ENCODE measurements at regions not wholly inside any gene's neighbourhood (a gene's known extent, or its start where the extent isn't known, plus 50 kb on each side); places are given as distances from the start of the nearest gene placed in this dataset.

DNA sequence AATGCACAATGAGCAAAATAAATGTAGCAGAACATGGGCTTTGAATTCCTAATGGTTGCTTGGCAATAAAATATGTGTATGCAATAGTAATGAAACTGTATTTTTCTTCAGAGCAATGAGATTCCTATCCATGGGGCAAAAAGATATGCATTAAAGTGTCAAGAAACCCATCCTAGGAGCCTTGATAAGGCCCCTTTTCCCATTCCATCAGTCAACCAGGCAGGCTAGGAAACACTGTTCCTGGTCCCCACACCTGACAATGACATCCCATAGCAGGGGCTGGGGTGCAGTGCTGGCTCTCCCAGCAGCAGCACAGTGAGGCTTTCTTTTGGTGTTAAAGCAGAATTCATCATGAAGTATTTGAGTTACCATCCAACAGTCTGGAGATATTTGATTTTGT is 113.3 kb upstream of the AGTR1 start:
- no peaks in the 10 kb centered on the region for H3K4me1 Mint-ChIP-seq (ENCODE audit: low read depth, unreplicated experiment)
- TF ChIP-seq, protein P1, sequence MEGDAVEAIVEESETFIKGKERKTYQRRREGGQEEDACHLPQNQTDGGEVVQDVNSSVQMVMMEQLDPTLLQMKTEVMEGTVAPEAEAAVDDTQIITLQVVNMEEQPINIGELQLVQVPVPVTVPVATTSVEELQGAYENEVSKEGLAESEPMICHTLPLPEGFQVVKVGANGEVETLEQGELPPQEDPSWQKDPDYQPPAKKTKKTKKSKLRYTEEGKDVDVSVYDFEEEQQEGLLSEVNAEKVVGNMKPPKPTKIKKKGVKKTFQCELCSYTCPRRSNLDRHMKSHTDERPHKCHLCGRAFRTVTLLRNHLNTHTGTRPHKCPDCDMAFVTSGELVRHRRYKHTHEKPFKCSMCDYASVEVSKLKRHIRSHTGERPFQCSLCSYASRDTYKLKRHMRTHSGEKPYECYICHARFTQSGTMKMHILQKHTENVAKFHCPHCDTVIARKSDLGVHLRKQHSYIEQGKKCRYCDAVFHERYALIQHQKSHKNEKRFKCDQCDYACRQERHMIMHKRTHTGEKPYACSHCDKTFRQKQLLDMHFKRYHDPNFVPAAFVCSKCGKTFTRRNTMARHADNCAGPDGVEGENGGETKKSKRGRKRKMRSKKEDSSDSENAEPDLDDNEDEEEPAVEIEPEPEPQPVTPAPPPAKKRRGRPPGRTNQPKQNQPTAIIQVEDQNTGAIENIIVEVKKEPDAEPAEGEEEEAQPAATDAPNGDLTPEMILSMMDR (IDR thresholded peaks at IDR 0.05; ENCODE audit: partially characterized antibody, unreplicated experiment): no peak
- no peaks in the 10 kb centered on the region for H3K36me3 Mint-ChIP-seq (ENCODE audit: unreplicated experiment)
- no peak overlapping the region for H3K4me3 Mint-ChIP-seq (ENCODE audit: unreplicated experiment)
- H3K27ac Mint-ChIP-seq (ENCODE audit: unreplicated experiment): no peak overlapping the region
- no peaks in the 10 kb centered on the region for H3K27me3 Mint-ChIP-seq (ENCODE audit: unreplicated experiment)
- DNase-seq: no peak
- H3K9me3 Mint-ChIP-seq (ENCODE audit: unreplicated experiment): no peaks in the 10 kb centered on the region

DNA sequence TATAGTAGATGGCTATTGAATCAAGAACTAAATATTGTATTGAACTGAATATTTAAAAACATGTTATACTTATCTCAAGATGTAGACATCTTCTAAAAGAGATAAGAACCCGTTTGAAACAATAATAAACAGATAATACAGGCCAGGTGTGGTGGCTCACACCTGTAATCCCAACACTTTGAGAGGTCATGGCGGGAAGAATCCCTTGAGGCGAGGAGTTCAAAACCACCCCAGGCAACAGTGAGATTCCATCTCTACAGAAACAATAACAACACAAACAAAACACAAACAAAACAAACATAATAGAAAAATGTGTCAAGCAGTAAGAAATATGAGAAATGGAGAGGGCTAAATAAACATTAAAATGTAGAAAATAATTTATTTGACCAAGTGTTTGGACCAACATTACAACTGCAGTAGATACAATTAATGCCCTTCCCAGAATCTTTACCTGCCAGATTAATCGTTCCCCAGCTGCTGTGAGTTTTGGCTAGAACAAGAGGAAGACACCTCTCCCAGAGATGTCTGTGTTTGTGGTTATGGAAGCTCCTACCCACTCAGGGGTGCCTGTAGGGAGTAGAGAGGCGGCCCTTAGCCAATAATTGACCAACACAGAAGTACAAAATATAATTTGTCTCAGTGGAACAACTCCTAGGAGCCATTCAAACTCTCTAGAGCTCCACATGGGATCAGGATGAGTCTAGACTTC is 111.9 kb upstream of the AGTR1 start:
- Mint-ChIP-seq H3K4me3 (ENCODE audit: unreplicated experiment) (no peak overlapping the region), H3K4me1 (ENCODE audit: low read depth, unreplicated experiment) (no peaks in the 10 kb centered on the region), H3K9me3 (ENCODE audit: unreplicated experiment) (no peaks in the 10 kb centered on the region), H3K27me3 (ENCODE audit: unreplicated experiment) (no peaks in the 10 kb centered on the region), H3K27ac (ENCODE audit: unreplicated experiment) (no peak overlapping the region), H3K36me3 (ENCODE audit: unreplicated experiment) (no peaks in the 10 kb centered on the region)
- TF ChIP-seq, protein P1 (IDR thresholded peaks at IDR 0.05; ENCODE audit: partially characterized antibody, unreplicated experiment): no peak
- no peak for DNase-seq

DNA sequence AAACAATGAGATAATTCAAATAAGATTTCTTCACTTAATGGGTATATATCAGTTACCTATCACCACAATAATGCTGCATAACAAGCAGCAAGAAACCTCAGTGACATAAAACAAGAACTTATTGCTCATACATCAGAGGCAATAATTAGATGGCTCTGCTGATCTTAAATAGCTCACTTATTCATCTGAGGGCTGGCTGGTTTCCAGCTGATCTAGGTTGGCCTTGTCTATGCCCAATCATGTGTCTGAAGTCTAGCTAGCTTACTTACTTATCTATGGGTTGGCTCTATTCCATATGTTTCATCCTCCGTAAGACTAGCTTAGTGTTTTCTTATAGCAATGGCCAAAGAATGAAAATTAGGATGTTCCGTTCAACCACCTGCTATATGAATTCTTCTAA is 109.4 kb upstream of the AGTR1 start:
- DNase-seq: no peak
- H3K27me3 Mint-ChIP-seq (ENCODE audit: unreplicated experiment): no peaks in the 10 kb centered on the region
- H3K36me3 Mint-ChIP-seq (ENCODE audit: unreplicated experiment): no peaks in the 10 kb centered on the region
- TF ChIP-seq, protein P1 (IDR thresholded peaks at IDR 0.05; ENCODE audit: partially characterized antibody, unreplicated experiment): no peak
- no peaks in the 10 kb centered on the region for H3K9me3 Mint-ChIP-seq (ENCODE audit: unreplicated experiment)
- no peak overlapping the region for H3K27ac Mint-ChIP-seq (ENCODE audit: unreplicated experiment)
- H3K4me3 Mint-ChIP-seq (ENCODE audit: unreplicated experiment): no peak overlapping the region
- H3K4me1 Mint-ChIP-seq (ENCODE audit: low read depth, unreplicated experiment): no peaks in the 10 kb centered on the region

DNA sequence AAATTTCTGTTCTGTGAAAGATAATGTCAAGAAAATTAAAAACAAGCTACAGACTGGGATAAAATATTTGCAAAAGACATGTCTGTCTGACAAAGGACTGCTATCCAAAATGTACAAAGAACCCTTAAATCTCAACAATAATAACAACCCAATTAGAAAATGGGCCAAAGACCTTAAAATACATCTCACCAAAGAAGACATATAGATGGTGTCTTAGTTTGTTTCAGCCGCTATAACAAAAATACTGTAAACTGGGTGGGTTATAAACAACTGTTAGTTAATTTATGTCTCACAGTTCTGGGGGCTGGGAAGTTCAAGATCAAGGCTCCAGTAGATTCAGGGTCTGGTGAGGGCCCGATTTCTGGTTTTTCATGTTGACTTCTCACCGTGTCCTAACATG is 106.2 kb upstream of the AGTR1 start:
- no peaks in the 10 kb centered on the region for H3K36me3 Mint-ChIP-seq (ENCODE audit: unreplicated experiment)
- no peak overlapping the region for H3K4me3 Mint-ChIP-seq (ENCODE audit: unreplicated experiment)
- no peak overlapping the region for H3K27ac Mint-ChIP-seq (ENCODE audit: unreplicated experiment)
- no peak for DNase-seq
- TF ChIP-seq, protein P1 (IDR thresholded peaks at IDR 0.05; ENCODE audit: partially characterized antibody, unreplicated experiment): no peak
- no peaks in the 10 kb centered on the region for H3K9me3 Mint-ChIP-seq (ENCODE audit: unreplicated experiment)
- H3K4me1 Mint-ChIP-seq (ENCODE audit: low read depth, unreplicated experiment): no peaks in the 10 kb centered on the region
- no peaks in the 10 kb centered on the region for H3K27me3 Mint-ChIP-seq (ENCODE audit: unreplicated experiment)

DNA sequence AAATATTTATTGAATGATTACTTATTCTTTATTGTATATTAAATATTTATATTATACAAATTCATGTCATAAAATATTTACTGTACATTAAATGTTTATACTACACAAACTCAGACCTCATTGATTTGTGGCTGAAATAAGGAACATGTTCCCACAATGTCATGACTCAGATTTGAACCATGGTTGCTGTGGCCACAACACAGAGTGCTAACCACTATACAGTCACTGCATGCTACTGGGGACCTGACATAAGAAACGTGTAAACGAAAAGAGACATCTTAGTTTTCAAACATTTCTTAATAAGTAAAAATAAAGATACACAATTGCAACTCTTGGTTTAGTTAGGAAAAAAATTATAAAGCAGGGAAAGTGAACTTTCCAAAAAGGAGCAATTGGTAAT is 99.1 kb upstream of the AGTR1 start:
- Mint-ChIP-seq H3K4me1 (ENCODE audit: low read depth, unreplicated experiment) (no peaks in the 10 kb centered on the region), H3K27ac (ENCODE audit: unreplicated experiment) (no peak overlapping the region), H3K9me3 (ENCODE audit: unreplicated experiment) (no peaks in the 10 kb centered on the region), H3K27me3 (ENCODE audit: unreplicated experiment) (no peaks in the 10 kb centered on the region), H3K4me3 (ENCODE audit: unreplicated experiment) (no peak overlapping the region), H3K36me3 (ENCODE audit: unreplicated experiment) (no peaks in the 10 kb centered on the region)
- no peak for DNase-seq
- TF ChIP-seq, protein P1 (IDR thresholded peaks at IDR 0.05; ENCODE audit: partially characterized antibody, unreplicated experiment): no peak
